Suprapubic skin (tissue), 4 donors: ENCODE measurements at regions not wholly inside any gene's neighbourhood (a gene's known extent, or its start where the extent isn't known, plus 50 kb on each side); places are given as distances from the start of the nearest gene placed in this dataset.

Source experiments
- DNase-seq, 2 donors: peaks; one replicate each; pipeline ENCODE4 v3.0.0-alpha.2; 2019; ENCODE audit warnings: low spot score in 2 of 2
- H3K27ac ChIP-seq: fragments of 200-600 bp; sonication (generic); one replicate; pipeline ENCODE4 v1.5.1; 2019
- H3K27me3 ChIP-seq: fragments of 200-600 bp; sonication (generic); one replicate; pipeline ENCODE4 v1.5.1; 2019
- H3K36me3 ChIP-seq: fragments of 200-600 bp; sonication (generic); one replicate; pipeline ENCODE4 v1.5.1; 2019
- H3K4me1 ChIP-seq: fragments of 200-600 bp; sonication (generic); one replicate; pipeline ENCODE4 v1.5.1; 2019
- H3K4me3 ChIP-seq: fragments of 200-600 bp; sonication (generic); one replicate; pipeline ENCODE4 v1.5.1; 2019; ENCODE audit warnings: mild to moderate bottlenecking
- H3K9me3 ChIP-seq: fragments of 200-600 bp; sonication (generic); one replicate; pipeline ENCODE4 v1.5.1; 2019
- CTCF ChIP-seq, 2 donors: fragments of 200-600 bp in 1 of 2; fragments of 450-650 bp in 1 of 2; sonication (generic) in 1 of 2; IDR thresholded peaks; one replicate each; pipeline ENCODE4 v1.5.1; 2016 to 2019; ENCODE audit warnings: antibody characterized with exemption in 2 of 2, mild to moderate bottlenecking in 1 of 2, moderate library complexity in 1 of 2
- EP300 ChIP-seq: sonication (generic); formaldehyde crosslinking; IDR thresholded peaks from one replicate; pipeline ENCODE4 v1.6.1; 2017; ENCODE audit warnings: antibody characterized with exemption
- POLR2A ChIP-seq, 2 donors: fragments of 450-650 bp; IDR thresholded peaks; one replicate each; pipeline ENCODE4 v1.6.1; 2017; ENCODE audit warnings: antibody characterized with exemption in 2 of 2, mild to moderate bottlenecking in 2 of 2, moderate library complexity in 2 of 2
- POLR2AphosphoS5 ChIP-seq, 3 donors: sonication (generic); formaldehyde crosslinking; IDR thresholded peaks; one replicate each; pipeline ENCODE4 v1.6.1; 2017; ENCODE audit warnings: antibody characterized with exemption in 3 of 3
- WGBS: methylation state at CpG from one replicate; pipeline ENCODE4 v1.1.5; 2018; 5-methylcytosine and 5-hydroxymethylcytosine counted together

- DNase-seq = no peak
- no peak overlapping the region for H3K4me3 ChIP-seq
- no peak for TF ChIP-seq EP300
- TF ChIP-seq POLR2A (IDR thresholded peaks at IDR 0.05) = no peak
- no peak for TF ChIP-seq CTCF (IDR thresholded peaks at IDR 0.05)
- TF ChIP-seq POLR2AphosphoS5 (IDR thresholded peaks at IDR 0.05) = no peak
- no peaks in the 10 kb centered on the region for H3K9me3 ChIP-seq
- no peaks in the 10 kb centered on the region for H3K36me3 ChIP-seq
- H3K27ac ChIP-seq = no peak overlapping the region
- H3K27me3 ChIP-seq = no peaks in the 10 kb centered on the region
- WGBS = 50% methylated on average over 7 of the region's 7 CpGs
- no peaks in the 10 kb centered on the region for H3K4me1 ChIP-seq
These were observed 173.7 kb downstream of the SP3 start for GRCh38 chr2:173791502-173791901.

- Histone ChIP-seq H3K27ac (no peak overlapping the region), H3K9me3 (no peaks in the 10 kb centered on the region), H3K4me1 (no peaks in the 10 kb centered on the region), H3K4me3 (no peak overlapping the region), H3K27me3 (no peaks in the 10 kb centered on the region), H3K36me3 (no peaks in the 10 kb centered on the region)
- DNase-seq = no peak
- TF ChIP-seq POLR2AphosphoS5 (IDR thresholded peaks at IDR 0.05) (no peak), CTCF (IDR thresholded peaks at IDR 0.05) (no peak), EP300 (no peak), POLR2A (IDR thresholded peaks at IDR 0.05) (no peak)
- 84% methylated on average over 7 of the region's 7 CpGs for WGBS
These were observed 173.0 kb downstream of the SP3 start for GRCh38 chr2:173792166-173792565.

- Histone ChIP-seq H3K4me3 (no peak overlapping the region), H3K36me3 (no peaks in the 10 kb centered on the region), H3K9me3 (no peaks in the 10 kb centered on the region), H3K27ac (no peak overlapping the region), H3K4me1 (no peaks in the 10 kb centered on the region), H3K27me3 (no peaks in the 10 kb centered on the region)
- no peak for TF ChIP-seq CTCF (IDR thresholded peaks at IDR 0.05)
- TF ChIP-seq EP300 = no peak
- TF ChIP-seq POLR2AphosphoS5 (IDR thresholded peaks at IDR 0.05) = no peak
- TF ChIP-seq POLR2A (IDR thresholded peaks at IDR 0.05) = no peak
- DNase-seq = no peak
- WGBS = 74% methylated on average over 3 of the region's 3 CpGs
These were observed 172.4 kb downstream of the SP3 start for GRCh38 chr2:173792741-173793140.

- H3K4me3 ChIP-seq = no peak overlapping the region
- H3K9me3 ChIP-seq = no peaks in the 10 kb centered on the region
- 75% methylated on average over 12 of the region's 12 CpGs for WGBS
- DNase-seq = no peak
- H3K27ac ChIP-seq = no peak overlapping the region
- TF ChIP-seq POLR2AphosphoS5 (IDR thresholded peaks at IDR 0.05) = no peak
- TF ChIP-seq EP300 = no peak
- TF ChIP-seq CTCF (IDR thresholded peaks at IDR 0.05) = no peak
- TF ChIP-seq POLR2A (IDR thresholded peaks at IDR 0.05) = no peak
- no peaks in the 10 kb centered on the region for H3K27me3 ChIP-seq
- no peaks in the 10 kb centered on the region for H3K4me1 ChIP-seq
- no peaks in the 10 kb centered on the region for H3K36me3 ChIP-seq
These were observed 171.2 kb downstream of the SP3 start for GRCh38 chr2:173793709-173794565.

GRCh38 chr2:173797586-173798263 lies 167.4 kb downstream of the SP3 start:
- Histone ChIP-seq H3K4me3 (no peak overlapping the region), H3K9me3 (no peaks in the 10 kb centered on the region), H3K27me3 (no peaks in the 10 kb centered on the region), H3K4me1 (no peaks in the 10 kb centered on the region), H3K36me3 (no peaks in the 10 kb centered on the region), H3K27ac (no peak overlapping the region)
- DNase-seq = no peak
- no peak for TF ChIP-seq EP300
- no peak for TF ChIP-seq CTCF (IDR thresholded peaks at IDR 0.05)
- TF ChIP-seq POLR2AphosphoS5 (IDR thresholded peaks at IDR 0.05) = no peak
- 95% methylated on average over 4 of the region's 4 CpGs for WGBS
